PC-3 (cell line): ENCODE measurements at regions not wholly inside any gene's neighbourhood (a gene's known extent, or its start where the extent isn't known, plus 50 kb on each side); places are given as distances from the start of the nearest gene placed in this dataset.

ENCODE experiments used
- ATAC-seq: fragments of 200-7000 bp; cut with Tn5 transposase; 2 replicates; pipeline ENCODE4 v1.9.1; 2020; ENCODE audit warnings: mild to moderate bottlenecking, moderate library complexity
- BruUV-seq: library from RNA; stranded (reverse); fragments of 400-500 nt; replicated peaks from 2 replicates; lab custom pipeline; 2021; lab: Mats Ljungman, UMichigan
- CTCF ChIA-PET: fragments of 300-600 bp; sonication (Branson Sonifier 250); formaldehyde crosslinking; loops from one replicate; lab custom pipeline; 2022; ENCODE audit warnings: antibody characterized with exemption; lab: Charles Lee
- POLR2A ChIA-PET: fragments of 300-600 bp; sonication (Branson Sonifier 250); formaldehyde crosslinking; loops from one replicate; lab custom pipeline; 2022; ENCODE audit warnings: antibody characterized with exemption; ENCODE audit not compliant: unreplicated experiment; lab: Charles Lee
- DNase-seq: peaks from one replicate; pipeline ENCODE4 v3.0.0-alpha.2; 2015
- H2AFZ ChIP-seq: fragments of 300-600 bp; sonication (generic); 2 replicates; pipeline ENCODE4 v1.6.0; 2016; ENCODE audit warnings: antibody characterized with exemption, low read length
- H3F3A ChIP-seq: fragments of 300-600 bp; sonication (generic); one replicate; pipeline ENCODE4 v1.6.0; 2017; ENCODE audit warnings: antibody characterized with exemption, low read length, control low read depth, mild to moderate bottlenecking; ENCODE audit not compliant: unreplicated experiment
- H3K27ac ChIP-seq: fragments of 300-600 bp; sonication (generic); 2 replicates; pipeline ENCODE4 v1.5.1; 2016; ENCODE audit warnings: mild to moderate bottlenecking, low read length
- H3K27me3 ChIP-seq: fragments of 300-600 bp; sonication (generic); 2 replicates; pipeline ENCODE4 v1.6.1; 2016; ENCODE audit warnings: low read length, mixed read lengths
- H3K36me3 ChIP-seq: fragments of 300-600 bp; sonication (generic); 2 replicates; pipeline ENCODE4 v1.6.1; 2016; ENCODE audit warnings: low read depth, mixed run types, low read length, mixed read lengths
- H3K4me1 ChIP-seq: fragments of 300-600 bp; sonication (generic); 2 replicates; pipeline ENCODE4 v1.5.1; 2016; ENCODE audit warnings: low read length; ENCODE audit not compliant: insufficient read depth
- H3K4me2 ChIP-seq: fragments of 300-600 bp; sonication (generic); 2 replicates; pipeline ENCODE4 v1.6.0; 2016; ENCODE audit warnings: low read length
- H3K4me3 ChIP-seq: fragments of 300-600 bp; sonication (generic); 2 replicates; pipeline ENCODE4 v1.5.1; 2016; ENCODE audit warnings: mild to moderate bottlenecking, low read length, mixed read lengths
- H3K79me2 ChIP-seq: fragments of 300-600 bp; sonication (generic); 2 replicates; pipeline ENCODE4 v1.6.1; 2017; ENCODE audit warnings: low read length, mixed read lengths
- H3K9ac ChIP-seq: fragments of 300-600 bp; sonication (generic); 2 replicates; pipeline ENCODE4 v1.6.0; 2016; ENCODE audit warnings: mild to moderate bottlenecking, low read length
- H3K9me2 ChIP-seq: fragments of 300-600 bp; sonication (generic); replicated peaks from 2 replicates; pipeline ENCODE4 v1.6.1; 2016; ENCODE audit warnings: mixed run types, low read length, mixed read lengths
- H3K9me3 ChIP-seq: fragments of 300-600 bp; sonication (generic); 2 replicates; pipeline ENCODE4 v1.6.1; 2016; ENCODE audit warnings: low read length, mixed read lengths
- H4K20me1 ChIP-seq: fragments of 300-600 bp; sonication (generic); 2 replicates; pipeline ENCODE4 v1.6.1; 2016; ENCODE audit warnings: low read length, mixed read lengths
- EZH2 ChIP-seq: fragments of 300-600 bp; sonication (generic); IDR thresholded peaks from one replicate; pipeline ENCODE4 v1.6.1; 2017; ENCODE audit warnings: antibody characterized with exemption, mild to moderate bottlenecking, low read length; ENCODE audit not compliant: unreplicated experiment
- EZH2phosphoT487 ChIP-seq: fragments of 300-600 bp; sonication (generic); IDR thresholded peaks from 2 replicates; pipeline ENCODE4 v1.6.1; 2018; ENCODE audit warnings: mild to moderate bottlenecking, antibody characterized with exemption, low read length, borderline replicate concordance
- intact Hi-C: fragments of 100-400 bp; cut with micrococcal nuclease; formaldehyde crosslinking; loops from 2 replicates; pipeline ENCODE4 v1.9.0; 2023
- TF ChIP-seq, protein P1 (sequence below): fragments of 300-600 bp; sonication (generic); conservative IDR thresholded peaks from 2 replicates; pipeline ENCODE4 v1.5.1; 2017; ENCODE audit warnings: antibody characterized with exemption, low read depth, mild to moderate bottlenecking, low read length

DNA sequence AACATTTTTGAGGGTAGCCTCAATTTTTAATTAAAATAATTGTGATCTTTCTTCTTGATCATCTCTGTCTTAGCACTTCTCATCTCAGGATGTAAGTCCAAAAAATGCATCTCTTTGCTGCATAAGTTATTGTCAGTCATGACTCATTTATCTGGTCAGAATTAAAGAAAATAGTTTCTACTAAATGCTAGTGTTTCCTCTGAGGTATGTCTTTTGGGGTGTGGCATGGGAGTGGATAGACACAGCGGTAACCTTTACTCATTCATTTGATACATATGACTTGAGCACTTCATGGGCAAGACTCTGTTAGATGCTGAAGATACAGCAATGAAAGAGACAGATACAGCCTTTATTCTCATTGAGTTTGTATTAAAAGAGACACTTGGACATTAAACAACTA is 284.7 kb downstream of the IRS1 start:
- H3K27me3 ChIP-seq = no peaks in the 10 kb centered on the region
- H3K9me3 ChIP-seq = no peaks in the 10 kb centered on the region
- H3K36me3 ChIP-seq = no peaks in the 10 kb centered on the region
- H4K20me1 ChIP-seq = no peaks in the 10 kb centered on the region
- CTCF ChIA-PET = no interaction called here
- peak; percentile 77 for DNase-seq
- H3F3A ChIP-seq = no peaks in the 10 kb centered on the region
- no peak overlapping the region for H3K4me3 ChIP-seq
- peak overlapping the region; percentile 42 for H3K4me2 ChIP-seq
- peaks cover 15% of the 10 kb centered on the region for H3K4me1 ChIP-seq
- no peaks in the 10 kb centered on the region; the same call in 1 of the 2 replicates for H3K9me2 ChIP-seq
- peak overlapping the region; percentile 71 for H3K27ac ChIP-seq
- TF ChIP-seq, protein P1, sequence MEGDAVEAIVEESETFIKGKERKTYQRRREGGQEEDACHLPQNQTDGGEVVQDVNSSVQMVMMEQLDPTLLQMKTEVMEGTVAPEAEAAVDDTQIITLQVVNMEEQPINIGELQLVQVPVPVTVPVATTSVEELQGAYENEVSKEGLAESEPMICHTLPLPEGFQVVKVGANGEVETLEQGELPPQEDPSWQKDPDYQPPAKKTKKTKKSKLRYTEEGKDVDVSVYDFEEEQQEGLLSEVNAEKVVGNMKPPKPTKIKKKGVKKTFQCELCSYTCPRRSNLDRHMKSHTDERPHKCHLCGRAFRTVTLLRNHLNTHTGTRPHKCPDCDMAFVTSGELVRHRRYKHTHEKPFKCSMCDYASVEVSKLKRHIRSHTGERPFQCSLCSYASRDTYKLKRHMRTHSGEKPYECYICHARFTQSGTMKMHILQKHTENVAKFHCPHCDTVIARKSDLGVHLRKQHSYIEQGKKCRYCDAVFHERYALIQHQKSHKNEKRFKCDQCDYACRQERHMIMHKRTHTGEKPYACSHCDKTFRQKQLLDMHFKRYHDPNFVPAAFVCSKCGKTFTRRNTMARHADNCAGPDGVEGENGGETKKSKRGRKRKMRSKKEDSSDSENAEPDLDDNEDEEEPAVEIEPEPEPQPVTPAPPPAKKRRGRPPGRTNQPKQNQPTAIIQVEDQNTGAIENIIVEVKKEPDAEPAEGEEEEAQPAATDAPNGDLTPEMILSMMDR = no peak
- no peak for TF ChIP-seq EZH2
- no peak for TF ChIP-seq EZH2phosphoT487
- H3K79me2 ChIP-seq = no peaks in the 10 kb centered on the region
- intact Hi-C loops = no loop called here
- BruUV-seq = no TSS peak
- H3K9ac ChIP-seq = no peak overlapping the region
- peak; percentile 98 for ATAC-seq
- no peak overlapping the region for H2AFZ ChIP-seq
- POLR2A ChIA-PET = no interaction called here

DNA sequence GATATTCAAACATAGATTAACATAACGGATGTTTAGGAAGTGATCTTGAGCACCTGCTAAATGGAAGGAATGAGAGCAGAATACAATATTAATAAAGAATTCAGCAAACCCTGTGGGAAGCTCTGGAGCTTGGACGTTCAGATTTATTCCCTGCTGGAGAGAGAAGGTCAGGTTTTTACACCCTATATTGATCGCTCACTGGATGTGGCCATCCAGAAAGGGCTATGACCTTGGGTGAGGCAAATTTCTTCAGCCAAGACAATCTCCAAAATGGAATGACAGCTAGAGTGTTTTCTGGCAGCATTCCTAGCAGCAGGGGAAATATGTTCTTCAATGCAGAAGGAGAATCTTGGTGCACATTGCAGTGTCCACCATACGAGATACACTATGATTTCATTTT is 288.3 kb downstream of the IRS1 start:
- intact Hi-C loops = no loop called here
- BruUV-seq = no TSS peak

DNA sequence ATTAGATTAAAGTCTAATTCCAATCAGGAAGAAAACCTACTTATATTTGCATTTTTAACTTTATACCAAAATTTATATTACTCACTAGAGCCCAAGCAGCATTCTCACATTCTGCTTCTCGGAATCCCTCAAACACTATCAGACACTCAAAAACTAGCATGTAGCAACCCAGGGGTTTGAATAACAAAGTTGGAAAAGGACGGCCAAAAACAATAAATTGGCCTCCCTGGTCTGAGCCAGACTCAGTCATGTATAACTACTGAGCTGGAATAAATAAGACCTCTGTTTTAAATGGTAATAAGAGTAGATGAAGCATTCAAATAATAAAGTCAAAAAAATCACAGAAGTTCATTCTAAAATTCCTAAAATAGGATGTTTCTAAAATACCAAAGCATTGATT is 290.9 kb downstream of the IRS1 start:
- Histone ChIP-seq H3K9ac (no peak overlapping the region), H3K4me2 (no peak overlapping the region), H3F3A (no peaks in the 10 kb centered on the region), H3K9me3 (no peaks in the 10 kb centered on the region), H3K4me3 (no peak overlapping the region), H3K27ac (no peak overlapping the region), H2AFZ (no peak overlapping the region), H3K9me2 (no peaks in the 10 kb centered on the region), H3K4me1 (no peaks in the 10 kb centered on the region), H3K79me2 (no peaks in the 10 kb centered on the region), H4K20me1 (0 out of 2 replicates have a peak, but pooled peaks cover 3% of the 10 kb centered on the region), H3K27me3 (no peaks in the 10 kb centered on the region), H3K36me3 (no peaks in the 10 kb centered on the region)
- TF ChIP-seq EZH2 (no peak), EZH2phosphoT487 (no peak)
- TF ChIP-seq, protein P1 = no peak
- intact Hi-C loops = no loop called here
- DNase-seq (no peak), ATAC-seq (no peak)
- CTCF ChIA-PET = no interaction called here
- BruUV-seq = no TSS peak
- POLR2A ChIA-PET = no interaction called here

More for the DNA sequence above, 288.3 kb downstream of the IRS1 start:
- Histone ChIP-seq H3K27me3 (no peaks in the 10 kb centered on the region), H3K4me3 (no peak overlapping the region), H3K79me2 (no peaks in the 10 kb centered on the region), H3K9ac (no peak overlapping the region), H3K4me2 (no peak overlapping the region), H2AFZ (no peak overlapping the region), H3K4me1 (peaks cover 15% of the 10 kb centered on the region), H3K9me3 (no peaks in the 10 kb centered on the region), H3K36me3 (no peaks in the 10 kb centered on the region), H4K20me1 (no peaks in the 10 kb centered on the region), H3K9me2 (no peaks in the 10 kb centered on the region), H3F3A (no peaks in the 10 kb centered on the region), H3K27ac (no peak overlapping the region)
- TF ChIP-seq EZH2phosphoT487 = no peak
- TF ChIP-seq, protein P1 = no peak
- TF ChIP-seq EZH2 = no peak
- ChIA-PET POLR2A (no interaction called here), CTCF (no interaction called here)
- ATAC-seq = no peak
- no peak for DNase-seq
